GM18508 (cell line): ENCODE measurements at regions not wholly inside any gene's neighbourhood (a gene's known extent, or its start where the extent isn't known, plus 50 kb on each side); places are given as distances from the start of the nearest gene placed in this dataset.
A peak's percentile ranks its signal among the peaks of the same experiment; 100 is the strongest.

ENCODE experiments used
- ATAC-seq: cut with Tn5 transposase; IDR thresholded peaks from one replicate; pipeline ENCODE4 v1.9.1; 2021; ENCODE audit warnings: moderate number of reproducible peaks; ENCODE audit not compliant: insufficient read depth, unreplicated experiment

GRCh38 chr3:177812492-177812891 lies 615.2 kb upstream of the TBL1XR1 start:
- no peak for ATAC-seq

- ATAC-seq: no peak
These were observed 616.0 kb upstream of the TBL1XR1 start for GRCh38 chr3:177813322-177813721.

DNA sequence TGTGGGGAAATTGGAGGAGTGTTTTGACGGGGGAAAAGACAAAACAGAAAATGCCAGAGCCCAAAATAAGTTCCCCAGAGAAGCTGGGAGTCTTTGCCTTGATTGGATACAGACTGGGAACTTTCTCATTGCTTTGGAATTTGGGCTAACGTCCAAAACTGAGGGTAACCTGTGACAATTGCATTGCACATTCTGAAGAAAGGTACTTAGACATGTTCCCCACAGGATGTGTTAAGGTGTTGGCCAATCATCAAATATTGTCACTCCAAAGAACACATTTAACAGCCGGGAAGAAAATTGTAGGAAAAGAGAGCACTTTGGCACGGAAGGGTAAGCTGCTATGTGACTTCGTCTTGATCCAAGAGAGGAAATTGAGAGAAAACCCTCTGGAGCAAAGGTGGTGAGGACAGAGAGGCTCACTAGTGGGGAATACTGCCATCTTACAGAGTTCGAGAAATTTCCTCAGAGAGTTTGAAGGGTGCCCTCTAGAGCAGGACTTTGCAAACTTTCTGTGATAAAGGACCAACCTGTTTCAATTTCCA lies 619.5 kb upstream of the TBL1XR1 start:
- ATAC-seq: no peak

- ATAC-seq: no peak
These were observed 620.5 kb upstream of the TBL1XR1 start for GRCh38 chr3:177817751-177818150.

DNA sequence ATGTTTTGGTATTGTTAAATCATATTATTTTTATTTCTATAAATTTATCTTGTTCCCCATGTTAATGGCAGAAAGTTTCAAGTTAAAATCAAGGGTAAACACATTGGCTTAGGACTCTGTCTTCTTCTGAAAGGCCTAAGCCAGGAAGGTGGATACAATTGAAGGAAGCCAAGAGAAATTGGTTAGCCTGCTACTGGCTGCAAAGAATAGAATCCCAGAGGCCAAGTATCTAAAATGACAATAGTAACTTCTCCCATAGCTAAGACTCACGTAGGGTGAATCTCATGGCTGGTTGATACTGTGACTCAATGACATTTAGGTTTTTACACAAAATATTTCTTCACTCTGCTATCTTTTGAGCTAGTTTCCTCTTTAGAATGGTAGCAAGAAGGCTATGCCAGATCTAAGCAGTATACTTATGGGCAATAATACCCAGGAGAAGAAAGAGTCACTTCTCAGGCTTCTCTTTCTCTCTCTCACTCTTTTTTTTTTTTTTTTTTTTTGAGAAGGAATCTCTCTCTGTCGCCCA lies 621.5 kb upstream of the TBL1XR1 start:
- no peak for ATAC-seq

DNA sequence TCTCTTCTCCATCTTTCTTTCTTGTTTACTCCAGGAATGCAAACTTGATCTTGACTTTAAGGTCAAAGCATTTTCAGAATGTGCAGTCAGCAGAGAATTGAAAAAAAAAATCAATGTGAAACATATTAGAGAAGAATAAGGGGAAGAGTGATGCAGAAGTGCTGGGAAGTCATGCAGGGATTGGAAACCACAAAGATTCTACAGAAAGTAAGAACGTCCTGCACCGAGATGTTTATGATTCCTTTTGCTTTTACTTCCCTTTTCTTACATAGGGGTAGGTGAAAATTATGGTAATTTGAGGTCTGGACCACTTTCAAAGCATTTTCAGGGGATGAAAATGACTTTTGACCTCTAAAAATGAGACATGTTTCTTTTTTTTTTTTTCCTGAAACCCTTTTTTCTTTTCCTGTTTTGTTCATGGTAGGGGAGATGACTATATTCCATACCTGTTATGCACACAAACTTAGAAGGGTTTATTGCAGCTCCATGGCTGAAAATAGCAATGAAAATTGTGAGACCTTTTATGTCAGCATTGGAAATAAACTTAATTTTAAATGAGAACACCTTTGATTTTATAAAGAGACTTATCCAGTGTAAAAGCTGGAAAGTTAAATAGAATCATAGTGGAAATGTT lies 623.5 kb upstream of the TBL1XR1 start:
- peak; percentile 77 for ATAC-seq

DNA sequence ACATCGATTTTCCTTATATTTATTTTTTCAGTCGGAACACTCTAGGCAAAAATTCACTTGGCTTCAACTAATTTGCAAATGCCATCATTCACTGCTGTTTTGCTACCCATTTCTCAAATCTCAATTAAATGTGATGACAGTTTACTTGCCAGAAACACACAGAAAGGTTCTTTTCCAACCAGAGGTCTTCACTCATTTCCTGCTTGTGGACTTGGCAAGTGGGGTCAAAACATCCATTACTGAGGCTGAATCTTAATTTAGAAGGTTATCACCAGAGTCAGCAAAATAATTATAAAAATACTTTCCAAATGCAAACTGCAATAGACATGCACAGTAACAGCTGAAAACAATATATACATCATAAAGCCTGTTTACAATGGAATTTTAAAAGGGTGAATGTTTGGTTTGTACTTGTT lies 625.4 kb upstream of the TBL1XR1 start:
- ATAC-seq: no peak

- no peak for ATAC-seq
These were observed 626.5 kb upstream of the TBL1XR1 start for GRCh38 chr3:177823701-177824189.

- no peak for ATAC-seq
These were observed 627.0 kb upstream of the TBL1XR1 start for GRCh38 chr3:177824190-177824786.

DNA sequence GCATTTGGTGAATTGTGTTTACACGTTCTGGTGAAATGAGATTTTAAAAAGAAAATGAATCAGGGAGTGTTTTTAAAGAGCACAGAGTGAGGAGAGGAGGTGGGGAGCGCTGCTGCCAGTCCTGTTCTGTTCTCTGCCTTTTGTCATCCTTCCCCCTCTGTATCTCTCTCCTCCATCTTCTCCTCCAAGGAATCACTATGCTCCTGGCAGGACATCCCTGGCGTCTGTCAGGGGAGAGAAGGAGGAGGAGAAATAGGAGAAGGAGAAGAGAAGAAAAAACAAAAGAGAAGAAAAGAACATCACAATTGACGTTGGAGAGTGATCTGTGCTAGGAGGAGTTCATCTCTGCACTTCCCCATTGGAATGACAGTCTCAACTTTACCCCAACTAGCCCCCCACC lies 627.6 kb upstream of the TBL1XR1 start:
- no peak for ATAC-seq

DNA sequence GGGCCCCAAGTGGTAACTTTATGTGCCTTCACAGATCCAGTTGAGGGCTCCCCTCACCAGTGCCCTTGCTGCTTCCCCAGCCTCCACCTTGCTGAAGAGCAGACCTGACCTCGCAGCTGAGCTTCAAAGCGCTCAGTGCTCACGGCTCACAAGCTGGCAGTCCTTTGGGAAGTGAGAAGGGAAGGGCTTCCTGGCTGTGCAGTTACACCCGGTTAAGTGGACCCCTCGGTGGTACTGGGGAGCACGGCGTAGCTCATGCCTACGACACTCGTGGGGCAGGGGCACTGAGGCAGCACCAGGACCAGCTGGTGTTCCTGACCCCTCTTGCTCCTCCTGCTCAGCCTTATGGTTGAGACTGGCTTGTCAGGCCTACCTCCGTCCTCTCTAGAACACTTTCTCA lies 629.0 kb upstream of the TBL1XR1 start:
- no peak for ATAC-seq

GRCh38 chr3:177827511-177828207 lies 630.4 kb upstream of the TBL1XR1 start:
- ATAC-seq: peak; percentile 86

GRCh38 chr3:177828208-177828565 lies 630.9 kb upstream of the TBL1XR1 start:
- ATAC-seq: no peak

DNA sequence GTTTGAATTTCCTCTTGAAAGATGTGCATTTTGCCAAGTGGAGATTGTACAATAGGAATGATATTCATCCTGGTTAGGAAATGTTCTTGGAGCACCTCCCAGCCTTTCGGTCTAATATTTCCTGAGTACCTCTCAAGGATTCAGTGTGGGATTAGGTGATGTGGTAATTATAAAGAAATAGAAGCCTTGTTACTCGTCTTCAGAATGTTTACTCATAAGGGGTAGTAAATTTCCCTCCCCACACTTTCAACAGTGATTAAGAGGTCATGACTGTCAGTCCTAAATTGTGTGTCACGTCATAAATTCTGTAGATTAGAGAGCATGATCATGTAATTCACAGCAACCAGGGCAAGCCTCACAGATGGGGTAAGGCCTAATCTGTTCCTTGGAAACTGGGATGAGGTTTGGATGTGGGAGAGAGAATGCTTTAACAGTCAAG lies 633.1 kb upstream of the TBL1XR1 start:
- no peak for ATAC-seq

- ATAC-seq: no peak
These were observed 634.1 kb upstream of the TBL1XR1 start for GRCh38 chr3:177831361-177831760.

DNA sequence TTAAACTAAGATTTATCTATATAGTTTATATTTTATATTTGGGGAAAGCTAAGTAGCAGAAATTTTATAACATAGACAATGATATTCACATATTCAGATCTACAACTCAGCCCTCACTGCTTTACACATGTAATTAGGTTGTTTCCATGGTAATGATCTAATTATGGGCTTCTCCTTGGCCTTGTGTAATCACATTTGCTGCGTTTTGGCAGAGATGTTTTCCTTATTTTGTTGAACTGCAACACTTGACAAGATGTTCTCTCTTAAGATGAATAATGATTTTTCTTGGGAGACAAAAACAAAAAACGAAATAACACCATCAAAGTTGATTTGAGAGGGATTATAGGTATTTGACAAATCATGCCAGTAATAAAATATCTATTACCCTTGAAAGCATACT lies 635.6 kb upstream of the TBL1XR1 start:
- ATAC-seq: no peak

DNA sequence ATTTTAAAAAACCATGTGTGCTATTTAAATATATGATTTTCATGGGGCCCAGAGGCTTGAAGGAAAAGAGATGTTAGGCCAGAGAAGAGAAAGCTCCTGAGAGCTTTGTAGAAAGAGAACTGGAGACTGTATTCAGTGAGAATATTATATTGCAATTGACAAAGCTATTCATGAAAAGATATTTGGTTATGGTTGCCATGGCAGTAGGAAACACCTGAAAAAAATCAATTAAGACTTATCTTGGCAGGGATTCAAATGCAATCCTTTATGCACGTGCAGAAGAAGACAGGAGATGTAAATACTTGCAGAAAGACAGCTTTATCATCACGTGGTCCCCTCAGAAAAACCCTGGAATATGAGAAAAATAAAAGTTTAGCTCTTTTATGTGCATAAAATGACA lies 636.0 kb upstream of the TBL1XR1 start:
- no peak for ATAC-seq

DNA sequence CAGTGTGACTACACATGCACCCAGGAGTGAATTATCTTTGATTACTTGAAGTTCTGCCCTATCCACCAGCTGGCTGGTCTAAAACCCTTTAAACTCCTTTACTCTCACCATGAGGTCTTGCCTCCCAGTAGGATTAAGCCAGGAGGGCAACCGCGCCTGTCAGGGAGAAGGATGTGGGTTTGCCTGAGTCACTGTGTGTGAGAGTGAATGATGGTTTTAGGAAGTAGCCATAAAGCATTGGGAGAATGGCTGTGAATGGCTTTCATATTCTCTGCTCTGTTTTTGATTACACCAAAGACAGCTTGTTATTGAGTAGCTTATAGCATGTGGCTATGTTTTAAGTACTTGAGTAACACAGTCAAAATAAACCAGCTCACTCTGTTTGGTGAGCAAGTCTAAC lies 637.7 kb upstream of the TBL1XR1 start:
- no peak for ATAC-seq

GRCh38 chr3:177835917-177836316 lies 638.6 kb upstream of the TBL1XR1 start:
- ATAC-seq: no peak

DNA sequence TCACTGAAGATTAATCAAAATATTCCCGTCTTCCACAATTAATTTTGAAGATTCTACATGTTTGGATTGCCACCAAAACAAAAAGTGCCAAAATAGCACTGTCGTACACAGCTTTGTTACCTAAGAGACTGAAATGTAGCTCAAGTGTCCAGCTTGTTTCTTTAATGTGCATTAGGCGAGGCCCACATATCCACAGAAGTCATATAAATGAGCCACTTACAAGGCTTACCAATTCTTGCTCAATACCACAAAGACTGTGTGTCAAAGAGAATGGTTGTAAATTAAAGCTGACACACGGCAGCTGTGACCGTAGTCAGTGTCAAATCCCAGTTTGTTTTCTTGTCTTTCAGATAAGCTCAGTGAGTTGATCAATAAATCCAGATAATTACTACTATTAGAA lies 639.4 kb upstream of the TBL1XR1 start:
- no peak for ATAC-seq
